ENCODE measurements at regions not wholly inside any gene's neighbourhood (a gene's known extent, or its start where the extent isn't known, plus 50 kb on each side); places are given as distances from the start of the nearest gene placed in this dataset.
A peak's percentile ranks its signal among the peaks of the same experiment; 100 is the strongest.

DNA sequence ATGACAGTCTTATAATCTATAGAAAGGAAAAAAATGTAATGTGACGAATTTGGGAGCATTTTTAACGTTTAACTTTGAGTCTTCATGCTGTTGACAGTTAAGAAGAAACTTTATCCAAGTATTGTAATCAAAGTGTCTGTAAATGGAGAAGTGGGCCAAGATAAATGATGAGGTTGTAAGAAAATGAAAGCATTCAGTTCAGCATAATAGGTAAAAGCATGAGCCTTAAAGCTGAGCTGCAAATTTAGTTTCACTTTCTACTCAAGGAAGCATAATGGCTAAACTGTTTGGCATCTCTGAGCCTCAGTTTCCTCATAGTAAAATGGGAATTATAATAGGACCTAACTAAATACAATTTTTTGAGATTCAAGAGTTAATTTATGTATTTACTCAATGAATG is 1554.8 kb downstream of the KCNT2 start:
- DNase-seq, result no peak

DNA sequence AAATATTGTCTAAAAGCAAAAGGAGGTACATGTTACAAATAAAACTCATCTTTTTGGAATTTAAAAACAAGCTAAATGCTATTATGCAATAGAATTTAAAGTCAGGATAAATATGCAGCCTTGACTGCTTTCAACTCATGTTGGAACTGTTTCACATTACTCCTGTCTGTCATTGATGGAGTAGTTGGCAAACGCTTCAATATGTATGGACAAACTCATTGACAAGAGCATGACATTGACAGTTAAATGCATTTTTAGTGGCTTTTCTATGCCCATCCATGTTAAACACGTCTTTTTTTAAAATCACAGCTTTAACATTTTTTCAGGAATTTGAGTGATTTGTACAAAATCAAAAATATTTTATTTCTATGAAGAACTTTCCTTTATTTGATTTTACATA is 1560.5 kb downstream of the KCNT2 start:
- no peak for DNase-seq

DNA sequence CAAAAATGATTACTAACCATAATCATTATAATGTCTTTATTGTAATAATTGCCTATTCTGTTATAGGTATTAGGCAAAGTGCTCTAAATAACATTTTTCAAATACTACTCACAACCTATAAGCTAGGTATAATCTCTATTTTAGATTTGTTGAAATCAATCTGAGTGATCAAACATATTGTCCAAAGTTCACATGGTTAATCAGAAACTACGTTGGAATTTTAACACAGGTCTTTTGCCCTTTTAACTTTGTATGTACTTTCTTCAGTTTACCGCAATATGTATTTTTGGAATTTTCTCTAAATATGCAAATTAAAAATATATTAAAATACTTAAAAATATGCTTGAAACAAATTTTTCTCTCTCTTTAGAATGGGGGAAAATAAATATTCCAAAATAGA is 1563.2 kb downstream of the KCNT2 start:
- no peak for DNase-seq

DNA sequence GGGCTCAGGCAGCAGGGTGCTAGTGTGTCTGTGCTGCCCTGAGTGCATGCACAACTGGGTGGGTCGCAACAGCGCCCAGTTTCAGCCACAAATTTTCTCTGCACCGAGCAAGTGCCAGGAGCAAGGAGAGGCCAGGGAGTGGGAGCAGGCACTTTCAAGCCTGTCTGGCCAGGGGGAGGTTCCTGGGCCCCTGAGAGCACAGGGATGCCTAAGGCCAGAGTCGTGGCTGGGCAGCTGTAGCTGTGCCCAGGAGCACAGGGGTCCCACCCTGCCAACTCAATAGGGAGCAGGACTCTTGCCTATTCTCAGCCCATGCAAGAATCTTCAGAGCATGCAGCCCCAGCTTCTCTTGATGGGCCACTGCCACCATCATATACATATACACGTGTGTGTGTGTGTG is 1577.4 kb downstream of the KCNT2 start:
- DNase-seq, result no peak

DNA sequence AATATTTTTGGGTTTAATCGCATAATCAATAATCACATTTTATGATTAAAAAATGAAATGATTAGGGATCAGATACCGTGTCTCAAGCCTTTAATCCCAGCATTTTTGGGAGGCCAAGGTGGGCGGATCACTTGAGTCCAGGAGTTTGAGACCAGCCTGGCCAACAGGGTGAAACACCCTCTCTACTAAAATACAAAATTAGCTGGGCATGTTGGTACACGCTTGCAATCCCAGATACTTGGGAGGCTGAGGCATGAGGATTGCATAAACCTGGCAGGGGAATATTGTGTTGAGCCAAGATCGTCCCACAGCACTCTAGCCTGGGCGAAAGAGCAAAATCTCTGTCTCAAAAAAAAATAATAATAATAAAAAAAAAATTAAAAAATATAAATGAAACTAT is 1581.4 kb downstream of the KCNT2 start:
- DNase-seq, result no peak

DNA sequence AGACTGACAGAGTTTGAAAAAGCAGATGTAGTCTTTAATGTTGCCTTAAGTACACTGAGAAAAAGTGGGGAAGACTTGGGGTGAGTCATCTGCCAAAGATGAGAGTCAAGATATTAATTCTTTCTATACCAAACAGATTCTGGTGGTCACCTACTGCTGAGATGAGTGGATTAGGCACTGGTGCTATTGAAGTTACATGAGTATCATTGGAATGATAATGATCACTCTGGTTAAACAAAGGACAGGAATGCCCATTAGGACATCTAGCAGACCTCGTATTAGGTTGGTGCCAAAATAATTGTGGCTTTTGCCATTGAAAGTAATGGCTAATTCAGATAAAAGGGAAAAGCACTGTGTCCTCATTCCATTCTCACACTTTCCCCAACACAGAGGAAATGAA is 1588.9 kb downstream of the KCNT2 start:
- peak; percentile 58 for DNase-seq

DNA sequence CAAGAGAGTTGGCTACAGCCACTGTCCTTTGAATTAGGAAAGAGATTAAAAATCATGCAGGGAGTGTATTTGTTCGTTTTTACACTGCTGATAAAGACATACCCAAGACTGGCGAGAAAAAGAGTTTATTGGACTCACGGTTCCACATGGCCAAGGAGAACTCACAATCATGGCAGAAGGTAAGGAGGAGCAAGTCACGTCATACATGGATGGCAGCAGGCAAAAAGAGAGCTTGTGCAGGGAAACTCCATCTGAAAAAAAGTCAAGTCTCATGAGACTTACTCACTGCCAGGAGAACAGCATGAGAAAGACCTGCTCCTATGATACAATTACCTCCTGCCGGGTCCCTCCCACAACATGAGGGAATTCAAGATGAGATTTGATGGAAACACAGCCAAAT is 1595.2 kb downstream of the KCNT2 start:
- no peak for DNase-seq

DNA sequence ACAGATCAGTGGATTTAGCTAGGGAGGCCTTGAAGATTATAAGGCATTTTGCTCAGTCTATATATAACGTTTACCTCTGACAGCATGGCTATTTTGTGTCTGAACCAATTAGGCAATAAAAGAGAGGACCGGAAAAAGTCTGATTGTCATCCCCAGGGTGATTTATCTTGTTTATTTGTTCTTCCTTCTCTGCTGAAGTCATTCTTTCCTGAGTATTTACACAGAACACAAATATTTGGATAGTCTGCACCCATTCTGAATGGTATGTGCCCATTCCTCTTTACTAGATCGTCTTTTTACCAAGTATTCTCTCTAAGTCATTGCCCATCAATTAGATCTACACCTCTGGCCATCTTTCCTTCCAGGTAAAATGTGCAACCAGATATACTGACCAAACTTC is 1602.9 kb downstream of the KCNT2 start:
- DNase-seq, result no peak

DNA sequence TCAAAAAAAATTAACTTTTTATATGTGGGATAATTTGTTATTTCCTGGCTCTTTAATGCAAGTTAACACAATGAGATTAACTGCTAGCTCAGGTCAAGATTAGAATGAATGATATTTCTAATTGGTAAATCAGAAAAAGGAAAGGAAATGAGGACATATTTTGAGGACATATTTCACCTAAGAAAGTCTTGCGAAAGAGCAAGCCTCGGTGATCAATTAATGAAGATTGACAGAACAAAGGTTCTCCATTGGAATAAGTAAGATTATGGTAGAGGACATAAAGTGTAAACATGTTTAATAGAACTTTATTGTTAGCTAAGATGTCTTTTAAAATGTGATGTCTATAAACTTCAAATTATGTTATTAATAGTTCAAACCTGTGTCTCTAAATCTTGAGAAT is 1617.8 kb downstream of the KCNT2 start:
- no peak for DNase-seq

DNA sequence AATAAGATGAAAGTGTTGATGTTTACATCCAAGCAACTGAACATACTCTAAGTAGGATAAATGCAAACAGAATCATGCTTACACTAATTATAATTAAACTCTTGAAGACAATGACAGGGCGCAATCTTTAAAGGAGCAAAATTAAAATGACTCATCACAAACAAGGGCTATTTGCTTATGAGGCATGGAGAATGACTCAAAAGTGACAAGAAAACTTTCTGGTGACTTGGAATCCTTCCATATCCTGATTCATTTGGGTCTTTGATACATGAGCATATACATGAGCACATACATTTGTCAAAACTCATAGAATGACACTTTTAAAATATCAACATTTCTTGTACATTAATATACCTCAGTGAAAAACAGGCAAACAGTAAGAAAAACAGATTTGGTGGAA is 1632.3 kb downstream of the KCNT2 start:
- peak; percentile 51 for DNase-seq

DNA sequence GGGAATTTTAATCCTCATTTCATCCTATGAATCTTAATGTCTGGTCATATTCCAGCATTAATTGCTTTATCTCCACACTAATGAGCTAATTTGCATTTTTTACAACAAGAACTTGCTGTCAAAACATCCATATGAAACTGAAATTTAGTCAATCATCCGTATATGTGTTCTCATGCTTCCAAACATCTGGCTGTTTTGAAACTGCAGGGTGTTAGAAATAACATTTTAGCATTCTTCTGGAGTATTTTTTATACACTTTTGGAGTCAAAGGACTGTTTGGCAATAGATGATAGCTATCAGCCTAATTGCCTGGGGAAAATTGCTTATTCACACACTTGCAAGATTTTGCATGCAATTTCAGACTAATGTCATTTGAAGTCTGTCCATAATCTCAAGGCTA is 1639.3 kb downstream of the KCNT2 start:
- DNase-seq, result no peak

DNA sequence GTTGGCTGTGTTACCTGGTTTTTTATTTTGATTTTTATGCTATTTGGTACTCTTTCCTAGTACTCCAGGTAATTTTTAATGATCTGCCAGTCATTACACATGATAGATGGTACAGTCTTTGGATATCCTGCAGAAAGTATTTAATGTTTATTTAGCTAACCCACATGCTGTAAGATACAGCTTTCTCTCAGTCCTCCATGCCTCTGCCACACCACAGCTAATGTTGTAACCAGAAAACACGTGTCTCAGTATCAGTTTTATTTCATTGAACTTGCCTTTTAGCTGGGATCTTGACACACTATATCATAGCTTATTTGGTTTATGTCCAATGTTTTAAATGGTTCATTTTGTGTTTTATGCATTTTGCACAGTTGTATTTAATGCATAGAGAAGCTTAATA is 1648.4 kb downstream of the KCNT2 start:
- DNase-seq, result no peak

DNA sequence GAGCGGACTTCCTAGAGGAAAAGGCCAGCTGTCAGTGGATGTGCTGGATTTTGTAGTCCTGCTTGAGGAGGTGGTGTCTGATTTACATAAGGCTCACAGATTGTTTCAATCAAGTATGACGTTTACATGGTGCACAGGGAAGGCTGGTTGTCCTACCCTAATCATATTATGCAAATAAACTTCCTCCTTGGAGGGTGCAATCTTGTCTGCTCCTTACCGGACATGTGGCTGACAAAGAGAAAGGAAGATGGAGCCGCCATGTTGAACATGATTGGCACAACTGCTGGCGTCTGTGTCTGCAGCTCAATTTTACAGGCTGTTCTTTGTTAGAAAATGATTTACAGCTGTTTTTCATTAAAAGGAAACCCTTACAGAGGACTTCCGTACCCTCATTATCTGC is 1656.1 kb downstream of the KCNT2 start:
- DNase-seq, result peak; percentile 3

DNA sequence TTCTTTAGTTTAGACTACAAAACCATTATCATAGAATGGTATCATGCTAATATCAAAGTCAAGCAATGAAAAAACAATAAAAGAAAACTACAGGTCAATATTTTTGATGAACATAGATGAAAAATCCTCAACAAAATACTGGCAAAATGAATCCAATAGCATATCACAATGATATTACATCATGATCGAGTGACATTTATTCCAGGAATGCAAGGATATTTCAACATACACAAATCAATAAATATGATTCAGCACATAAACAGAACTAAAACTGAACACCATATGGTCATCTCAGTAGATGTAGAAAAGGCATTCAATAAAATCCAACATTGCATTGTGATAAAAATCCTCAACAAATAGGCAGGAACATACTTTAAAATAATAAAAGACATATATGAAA is 1657.7 kb downstream of the KCNT2 start:
- no peak for DNase-seq

DNA sequence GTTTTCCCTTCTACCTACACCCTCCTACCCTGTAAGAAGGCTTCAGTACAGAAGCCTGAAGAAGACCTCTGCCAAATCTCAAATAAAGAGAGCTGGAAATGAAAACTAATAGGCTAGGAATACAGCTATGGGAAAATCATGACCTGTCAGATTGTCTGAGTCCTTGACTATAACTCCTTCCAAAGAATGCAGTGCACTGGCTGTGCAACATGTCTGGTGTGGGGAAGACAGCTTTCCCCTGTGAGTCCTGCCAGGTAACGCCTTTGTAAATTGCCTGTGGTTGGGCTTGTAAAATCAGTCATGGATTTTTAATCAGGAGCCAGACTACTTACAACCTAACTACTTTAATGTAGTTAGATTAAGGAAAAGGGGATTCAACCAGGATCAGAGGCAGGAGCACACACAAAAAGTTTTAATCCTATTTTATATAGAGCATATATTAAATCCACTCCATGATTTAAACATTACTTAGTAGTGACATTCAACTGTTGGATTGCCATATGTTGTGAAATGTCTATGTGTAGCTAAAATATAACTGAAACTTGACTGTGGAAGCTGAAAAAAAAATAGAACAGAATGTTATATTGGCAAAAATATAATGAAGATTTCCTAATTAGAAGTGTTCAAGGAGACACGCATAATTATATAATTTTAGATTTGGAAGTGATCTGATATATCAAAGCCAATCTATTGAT is 1667.8 kb downstream of the KCNT2 start:
- no peak for DNase-seq

DNA sequence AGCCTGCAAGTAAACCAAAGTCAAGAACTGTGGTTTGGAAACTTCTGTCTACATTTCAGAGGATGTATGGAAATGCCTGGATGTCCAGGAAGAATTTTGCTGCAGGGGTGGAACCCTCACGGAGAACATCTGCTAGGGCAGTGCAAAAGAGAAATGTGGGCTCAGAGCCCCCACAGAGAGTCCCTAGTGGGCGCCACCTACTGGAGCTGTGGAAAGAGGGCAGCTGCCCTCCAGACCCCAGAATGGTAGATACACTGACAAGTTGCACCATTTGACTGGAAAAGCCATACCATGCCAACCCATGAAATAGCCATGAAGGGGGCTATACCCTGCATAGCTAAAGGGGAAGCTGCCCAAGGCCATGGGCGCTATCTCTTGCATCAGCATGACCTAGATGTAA is 1672.4 kb downstream of the KCNT2 start:
- no peak for DNase-seq

DNA sequence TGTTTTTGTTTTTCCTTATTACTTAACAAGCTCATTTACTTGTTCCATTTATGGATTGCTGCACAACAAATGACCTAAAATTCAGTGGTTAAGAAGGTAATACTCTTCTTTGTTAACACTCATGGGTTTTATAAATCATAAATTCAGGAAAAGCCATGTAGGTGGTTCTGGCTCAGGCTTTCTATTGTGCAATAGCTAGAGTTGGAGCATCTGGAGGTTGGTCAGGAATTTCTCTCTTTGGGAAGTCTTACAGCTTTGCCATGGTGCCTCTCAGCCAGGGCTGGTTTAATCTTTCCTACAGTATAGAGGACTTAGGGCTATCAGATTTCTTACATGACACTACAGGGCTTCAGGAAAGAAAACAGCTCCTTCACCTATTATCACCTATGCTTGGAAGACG is 1677.1 kb downstream of the KCNT2 start:
- no peak for DNase-seq

DNA sequence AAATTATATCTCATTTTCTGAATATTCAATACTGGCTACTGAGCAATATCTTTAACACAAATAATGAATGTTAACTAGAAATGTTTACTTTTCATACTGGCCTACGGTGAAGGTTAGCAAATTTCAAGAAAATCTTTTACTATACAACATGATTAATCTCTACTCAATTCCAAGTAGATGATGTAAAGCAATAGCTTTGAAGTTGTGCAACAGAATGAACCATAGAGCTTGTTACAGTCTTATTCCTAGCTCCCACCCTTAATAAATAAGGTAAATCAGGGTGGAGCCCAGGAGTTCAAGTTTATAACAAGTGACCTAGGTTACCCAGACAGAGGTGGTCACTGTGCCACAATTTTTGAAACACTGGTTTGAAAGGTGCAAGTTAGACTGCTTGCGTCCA is 1678.1 kb downstream of the KCNT2 start:
- no peak for DNase-seq

DNA sequence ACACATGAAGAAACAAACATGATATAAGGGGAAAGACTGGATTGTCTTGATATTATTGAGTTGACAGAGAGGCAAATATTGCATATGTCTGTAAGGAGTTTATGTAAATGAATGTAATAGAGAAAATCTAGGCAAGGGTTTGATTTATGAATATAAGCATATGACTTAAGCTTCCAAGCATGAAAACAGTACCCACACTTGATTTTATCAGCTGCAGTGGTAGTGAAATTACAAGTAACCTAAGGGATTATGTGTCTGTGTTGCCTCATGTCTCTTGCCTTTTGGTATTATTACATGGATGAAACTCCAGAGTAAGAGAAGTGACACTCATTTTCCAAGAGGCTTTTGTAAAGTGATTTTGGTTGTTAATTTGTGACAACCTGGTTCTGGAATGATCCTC is 1678.9 kb downstream of the KCNT2 start:
- peak; percentile 37 for DNase-seq

DNA sequence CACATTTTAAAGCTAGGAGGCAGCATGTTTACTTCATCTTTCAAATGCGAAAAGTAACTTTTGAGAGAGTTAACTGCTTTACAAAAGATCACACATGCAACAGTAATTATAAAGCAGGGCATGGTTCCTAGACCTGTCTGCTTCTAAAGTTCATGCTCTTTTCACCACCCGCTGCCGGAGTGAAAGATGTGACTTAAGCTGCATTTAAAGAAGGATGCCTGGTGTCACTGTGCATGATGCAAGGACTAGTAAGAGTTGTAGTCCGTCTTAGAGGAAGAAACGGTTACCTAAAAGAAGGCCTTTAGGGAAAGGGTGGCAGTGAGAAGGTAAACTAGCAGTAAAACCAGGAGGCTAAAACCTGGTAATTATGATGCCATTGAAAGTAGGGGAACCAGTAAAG is 1689.1 kb downstream of the KCNT2 start:
- no peak for DNase-seq

DNA sequence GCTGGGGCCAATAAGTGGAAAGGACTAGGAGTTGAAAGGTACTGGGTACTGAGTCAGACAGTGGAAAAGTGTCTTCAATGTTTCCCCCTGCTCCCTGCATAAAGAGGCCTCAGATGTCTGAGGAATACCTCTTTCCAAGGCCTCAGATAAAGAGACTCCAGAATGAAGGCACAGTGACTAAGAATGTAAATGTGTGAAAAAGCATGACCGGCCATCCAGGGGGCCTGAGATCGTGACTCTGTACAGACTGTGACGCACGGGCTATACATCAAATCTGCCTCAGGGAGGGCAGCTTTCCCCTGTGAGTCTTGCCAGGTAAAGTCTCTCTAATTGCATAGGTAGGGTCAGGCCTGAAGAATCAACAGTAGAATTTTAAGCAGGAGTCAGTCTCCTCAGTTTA is 1690.5 kb downstream of the KCNT2 start:
- DNase-seq, result no peak

DNA sequence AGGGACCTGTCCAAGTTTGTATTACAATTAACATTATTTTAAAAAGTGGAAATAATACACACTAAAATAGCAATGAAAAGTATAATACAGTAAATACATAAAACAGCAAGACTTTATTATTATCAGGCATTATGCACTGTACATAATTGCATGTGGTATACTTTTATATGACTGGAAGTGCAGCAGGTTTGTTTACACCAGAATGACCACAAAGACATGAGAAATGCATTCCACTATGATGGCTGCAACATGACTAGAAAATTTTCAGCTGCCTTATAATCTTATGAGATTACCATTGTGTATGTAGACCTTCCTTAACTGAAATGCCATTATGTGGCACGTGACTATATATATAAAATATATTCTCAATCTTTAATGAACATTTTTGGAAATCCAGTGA is 1699.6 kb downstream of the KCNT2 start:
- peak; percentile 42 for DNase-seq

DNA sequence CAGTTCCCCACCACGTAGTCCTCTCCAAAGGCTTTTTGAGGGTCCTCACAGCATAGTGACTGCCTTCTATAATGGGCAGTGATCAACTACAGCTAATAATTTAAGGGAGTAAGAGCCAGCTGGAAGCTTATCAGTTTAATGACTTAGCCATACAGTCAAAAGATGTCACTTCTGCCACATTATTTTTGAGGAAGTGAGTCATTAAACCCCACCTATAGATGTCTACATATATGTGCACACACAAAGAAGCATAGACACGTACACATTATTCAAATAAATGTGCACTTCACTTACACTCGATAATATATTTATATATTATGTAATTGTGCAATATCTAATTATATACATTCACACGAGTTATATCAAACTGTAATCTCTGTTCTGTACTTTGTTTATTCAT is 1704.7 kb downstream of the KCNT2 start:
- no peak for DNase-seq

DNA sequence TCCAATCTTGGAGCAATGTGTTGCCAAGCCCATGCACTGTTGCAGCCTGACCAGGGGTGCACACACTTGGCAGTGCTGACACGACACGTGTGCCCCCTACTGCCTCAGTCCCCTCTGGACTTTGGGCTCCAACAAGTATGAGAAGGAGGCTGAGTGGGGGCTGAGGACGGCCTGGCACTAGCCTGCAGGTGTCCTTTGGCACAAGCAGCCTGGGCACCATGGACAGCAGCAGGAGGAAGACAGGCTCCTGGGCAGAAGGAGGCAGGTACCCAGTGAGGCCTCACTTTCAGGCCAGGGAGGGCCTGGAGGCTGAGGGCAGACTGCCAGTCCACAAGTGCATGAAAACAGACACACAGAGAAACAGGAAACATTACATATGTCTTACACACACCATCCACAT is 1702.9 kb upstream of the B3GALT2 start:
- no peak for DNase-seq

DNA sequence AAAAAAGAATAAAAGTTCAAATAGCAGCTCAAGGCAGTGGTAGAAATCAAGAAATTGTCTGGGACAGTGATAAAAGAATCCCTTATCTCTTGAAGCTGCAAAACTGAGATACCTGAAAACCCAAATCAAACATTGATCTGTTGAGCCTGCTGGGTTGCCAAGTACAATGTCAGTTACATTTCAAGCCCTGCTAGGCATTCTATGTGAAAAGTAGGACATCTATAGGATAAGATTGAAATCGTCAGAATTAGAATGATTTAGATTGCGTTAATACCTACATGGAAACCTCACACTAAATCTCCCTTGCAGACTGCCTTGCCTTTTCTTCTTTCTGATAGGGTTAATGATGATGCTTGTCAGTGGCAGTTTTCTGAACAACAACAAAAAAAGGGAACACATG is 1684.4 kb upstream of the B3GALT2 start:
- no peak for DNase-seq

DNA sequence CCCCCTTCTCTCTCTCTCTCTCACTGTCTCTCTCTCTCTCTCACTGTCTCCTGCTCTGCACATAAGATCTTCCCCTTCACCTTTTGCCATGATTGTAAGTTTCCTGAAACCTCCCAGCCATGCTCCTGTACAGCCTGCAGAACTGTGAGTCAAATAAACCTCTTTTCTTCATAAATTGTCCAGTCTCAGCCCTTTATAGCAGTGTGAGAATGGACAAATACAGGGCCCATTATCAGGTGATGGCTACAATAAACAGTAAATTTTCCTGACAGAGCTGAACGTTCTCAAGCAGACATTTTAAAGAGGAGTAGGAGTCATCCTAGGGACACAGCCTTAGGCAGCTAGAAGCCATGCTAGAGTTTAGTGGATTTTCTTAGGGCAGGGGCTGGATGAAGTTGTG is 1679.7 kb upstream of the B3GALT2 start:
- DNase-seq, result no peak

All from fibroblast of skin of abdomen (primary cell).